ENCODE measurements at regions not wholly inside any gene's neighbourhood (a gene's known extent, or its start where the extent isn't known, plus 50 kb on each side); places are given as distances from the start of the nearest gene placed in this dataset.
"Not testable (repeated sequence)": the region's sequence is repeated elsewhere in the genome, so short reads cannot be mapped to it uniquely, and the experiment has no call there.

- Histone ChIP-seq H3K4me2 (ENCODE audit: low read depth, low read length) (no peak overlapping the region), H3K9ac (ENCODE audit: low read length) (no peak overlapping the region)
Observed at GRCh38 chr16:59113004-59113670, 379.0 kb upstream of the GOT2 start.

GRCh38 chr16:59111280-59111679, 377.2 kb upstream of the GOT2 start:
- Histone ChIP-seq H4K20me1 (ENCODE audit: insufficient read depth, low read length) (no peaks in the 10 kb centered on the region), H3K4me1 (ENCODE audit: low read length) (0 out of 2 replicates have a peak, but pooled peaks cover 10% of the 10 kb centered on the region), H3F3A (ENCODE audit: insufficient read depth, low read length) (no peaks in the 10 kb centered on the region), H3K9me3 (replicated peaks; ENCODE audit: insufficient read depth, low read length) (no peaks in the 10 kb centered on the region), H3K36me3 (replicated peaks; ENCODE audit: insufficient read depth, low read length) (no peaks in the 10 kb centered on the region), H3K9me2 (replicated peaks; ENCODE audit: insufficient read depth, low read length) (no peaks in the 10 kb centered on the region), H2AFZ (ENCODE audit: low read length) (no peak overlapping the region), H3K9ac (ENCODE audit: low read length) (no peak overlapping the region), H3K4me2 (ENCODE audit: low read depth, low read length) (no peak overlapping the region), H3K4me3 (ENCODE audit: low read length) (no peak overlapping the region), H3K27ac (ENCODE audit: low read length) (no peak overlapping the region), H3K27me3 (replicated peaks; ENCODE audit: insufficient read depth, low read length) (no peaks in the 10 kb centered on the region), H3K79me2 (ENCODE audit: low read length) (no peaks in the 10 kb centered on the region)
- TF ChIP-seq CTCF (IDR thresholded peaks at IDR 0.05; ENCODE audit: low read length) (no peak), EZH2phosphoT487 (IDR thresholded peaks at IDR 0.05; ENCODE audit: low read length) (no peak), EZH2 (optimal IDR thresholded peaks at IDR 0.05; ENCODE audit: low read depth, low read length) (no peak)
- no peak for DNase-seq

More at GRCh38 chr16:59113004-59113670, 379.0 kb upstream of the GOT2 start:
- no peaks in the 10 kb centered on the region for H3K9me2 ChIP-seq (replicated peaks; ENCODE audit: insufficient read depth, low read length)
- 0 out of 2 replicates have a peak, but pooled peaks cover 2% of the 10 kb centered on the region for H3K4me1 ChIP-seq (ENCODE audit: low read length)
- H3K27ac ChIP-seq (ENCODE audit: low read length) = no peak overlapping the region
- no peak for DNase-seq
- no peak overlapping the region for H2AFZ ChIP-seq (ENCODE audit: low read length)
- H3K79me2 ChIP-seq (ENCODE audit: low read length) = no peaks in the 10 kb centered on the region
- H3F3A ChIP-seq (ENCODE audit: insufficient read depth, low read length) = no peaks in the 10 kb centered on the region
- TF ChIP-seq EZH2 (optimal IDR thresholded peaks at IDR 0.05; ENCODE audit: low read depth, low read length) (no peak), EZH2phosphoT487 (IDR thresholded peaks at IDR 0.05; ENCODE audit: low read length) (no peak), CTCF (IDR thresholded peaks at IDR 0.05; ENCODE audit: low read length) (no peak)
- no peaks in the 10 kb centered on the region for H3K36me3 ChIP-seq (replicated peaks; ENCODE audit: insufficient read depth, low read length)
- no peak overlapping the region for H3K4me3 ChIP-seq (ENCODE audit: low read length)
- H4K20me1 ChIP-seq (ENCODE audit: insufficient read depth, low read length) = no peaks in the 10 kb centered on the region
- no peaks in the 10 kb centered on the region for H3K9me3 ChIP-seq (replicated peaks; ENCODE audit: insufficient read depth, low read length)
- no peaks in the 10 kb centered on the region for H3K27me3 ChIP-seq (replicated peaks; ENCODE audit: insufficient read depth, low read length)

GRCh38 chr16:59108374-59108773, 374.3 kb upstream of the GOT2 start:
- no peak for DNase-seq
- H4K20me1 ChIP-seq (ENCODE audit: insufficient read depth, low read length) = no peaks in the 10 kb centered on the region
- no peak overlapping the region for H3K9ac ChIP-seq (ENCODE audit: low read length)
- no peak overlapping the region for H3K27ac ChIP-seq (ENCODE audit: low read length)
- H3K9me2 ChIP-seq (replicated peaks; ENCODE audit: insufficient read depth, low read length) = no peaks in the 10 kb centered on the region
- H3K4me1 ChIP-seq (ENCODE audit: low read length) = 0 out of 2 replicates have a peak, but pooled peaks cover 10% of the 10 kb centered on the region
- no peak overlapping the region for H3K4me2 ChIP-seq (ENCODE audit: low read depth, low read length)
- no peaks in the 10 kb centered on the region for H3K9me3 ChIP-seq (replicated peaks; ENCODE audit: insufficient read depth, low read length)
- H3F3A ChIP-seq (ENCODE audit: insufficient read depth, low read length) = no peaks in the 10 kb centered on the region
- no peaks in the 10 kb centered on the region for H3K27me3 ChIP-seq (replicated peaks; ENCODE audit: insufficient read depth, low read length)
- H3K36me3 ChIP-seq (replicated peaks; ENCODE audit: insufficient read depth, low read length) = no peaks in the 10 kb centered on the region
- no peak for TF ChIP-seq EZH2phosphoT487 (IDR thresholded peaks at IDR 0.05; ENCODE audit: low read length)
- no peak for TF ChIP-seq CTCF (IDR thresholded peaks at IDR 0.05; ENCODE audit: low read length)
- TF ChIP-seq EZH2 (optimal IDR thresholded peaks at IDR 0.05; ENCODE audit: low read depth, low read length) = no peak
- H2AFZ ChIP-seq (ENCODE audit: low read length) = no peak overlapping the region
- no peaks in the 10 kb centered on the region for H3K79me2 ChIP-seq (ENCODE audit: low read length)
- no peak overlapping the region for H3K4me3 ChIP-seq (ENCODE audit: low read length)

- peak; percentile 16 for DNase-seq
- not testable (repeated sequence) for H3F3A ChIP-seq (ENCODE audit: insufficient read depth, low read length); H3K4me2 ChIP-seq (ENCODE audit: low read depth, low read length); H3K4me3 ChIP-seq (ENCODE audit: low read length); H2AFZ ChIP-seq (ENCODE audit: low read length); H3K4me1 ChIP-seq (ENCODE audit: low read length); H3K9me2 ChIP-seq (replicated peaks; ENCODE audit: insufficient read depth, low read length); H3K9me3 ChIP-seq (replicated peaks; ENCODE audit: insufficient read depth, low read length); H3K36me3 ChIP-seq (replicated peaks; ENCODE audit: insufficient read depth, low read length); H3K79me2 ChIP-seq (ENCODE audit: low read length); H3K27ac ChIP-seq (ENCODE audit: low read length); H3K27me3 ChIP-seq (replicated peaks; ENCODE audit: insufficient read depth, low read length); H4K20me1 ChIP-seq (ENCODE audit: insufficient read depth, low read length); H3K9ac ChIP-seq (ENCODE audit: low read length)
Observed at GRCh38 chr16:59096682-59097081, 362.6 kb upstream of the GOT2 start.
